NCI-H748 (cell line): ENCODE measurements at regions not wholly inside any gene's neighbourhood (a gene's known extent, or its start where the extent isn't known, plus 50 kb on each side); places are given as distances from the start of the nearest gene placed in this dataset.
"Not testable (repeated sequence)": the region's sequence is repeated elsewhere in the genome, so short reads cannot be mapped to it uniquely, and the experiment has no call there.

Experiments used
- DNase-seq: peaks from one replicate; lab custom pipeline; 2025; ENCODE audit not compliant: unreplicated experiment; lab: John Stamatoyannopoulos, UW

DNA sequence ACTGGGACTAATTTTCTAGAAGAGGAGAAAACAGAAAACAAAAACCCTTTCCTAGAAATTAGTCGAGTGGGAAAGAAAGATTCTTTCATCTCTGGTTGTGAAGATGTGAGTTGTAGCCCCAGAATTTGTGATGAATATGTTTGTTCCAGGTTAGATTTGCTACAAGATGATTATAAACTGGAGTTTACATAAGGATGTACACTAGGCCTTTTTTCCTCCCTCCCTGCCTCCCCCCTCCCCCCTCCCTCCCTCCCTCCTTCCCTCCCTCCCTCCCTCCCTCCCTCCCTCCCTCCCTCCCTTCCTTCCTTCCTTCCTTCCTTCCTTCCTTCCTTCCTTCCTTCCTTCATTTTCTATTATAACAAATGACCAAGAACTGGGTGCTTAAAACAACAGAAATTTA lies 1502.0 kb downstream of the SI start:
- DNase-seq = no peak

DNA sequence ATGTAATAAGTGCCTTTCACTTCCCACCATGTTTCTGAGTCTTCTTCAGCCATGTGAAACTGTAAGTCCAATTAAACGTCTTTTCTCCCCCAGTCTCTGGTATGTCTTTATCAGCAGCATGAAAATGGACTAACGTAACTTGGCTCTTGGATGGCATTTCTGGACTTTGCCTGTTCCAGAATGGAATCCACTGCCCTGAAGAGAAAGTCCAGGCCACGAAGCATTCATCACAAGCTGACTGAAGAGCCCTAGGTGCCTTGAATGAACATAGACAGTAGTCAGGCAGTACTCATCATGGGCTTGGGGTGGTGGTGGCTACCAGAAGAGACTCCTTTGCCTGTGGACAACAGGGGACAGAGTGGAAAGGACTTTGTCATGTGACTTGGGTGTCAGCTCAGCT lies 1505.0 kb downstream of the SI start:
- no peak for DNase-seq

DNA sequence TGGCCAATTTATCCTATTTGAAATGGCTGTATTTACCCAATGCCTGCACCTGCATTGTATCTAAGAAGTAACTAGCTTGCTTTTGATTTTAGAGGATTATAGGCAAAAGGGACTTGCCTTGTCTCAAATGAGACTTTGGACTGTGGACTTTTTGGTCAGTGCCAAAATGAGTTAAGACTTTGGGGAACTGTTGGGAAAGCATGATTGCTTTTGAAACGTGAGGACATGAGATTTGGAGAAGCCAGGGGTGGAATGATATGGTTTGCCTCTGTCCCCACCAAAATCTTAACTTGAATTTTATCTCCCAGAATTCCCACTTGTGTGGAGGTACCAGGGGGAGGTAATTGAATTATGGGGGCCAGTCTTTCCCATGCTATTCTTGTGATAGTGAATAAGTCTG lies 1505.4 kb downstream of the SI start:
- DNase-seq = no peak

DNA sequence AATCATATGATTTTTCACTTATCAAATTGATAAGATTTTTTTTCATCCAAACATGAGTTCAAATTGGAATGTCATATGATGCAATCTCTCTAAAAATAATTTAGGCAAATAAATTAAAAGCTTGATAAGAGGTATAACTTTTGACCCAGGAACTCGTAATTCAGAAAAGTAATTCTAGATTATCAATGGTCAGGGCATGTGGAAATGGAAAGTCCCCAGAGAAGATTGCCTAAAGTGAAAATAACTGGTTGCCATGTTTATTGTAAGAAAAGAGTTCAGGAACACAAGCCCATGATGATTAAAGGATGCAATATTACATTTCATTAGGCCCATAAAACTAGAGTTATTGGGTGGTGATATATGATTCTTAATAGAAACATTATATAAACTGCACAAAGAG lies 1514.8 kb downstream of the SI start:
- DNase-seq = no peak

DNA sequence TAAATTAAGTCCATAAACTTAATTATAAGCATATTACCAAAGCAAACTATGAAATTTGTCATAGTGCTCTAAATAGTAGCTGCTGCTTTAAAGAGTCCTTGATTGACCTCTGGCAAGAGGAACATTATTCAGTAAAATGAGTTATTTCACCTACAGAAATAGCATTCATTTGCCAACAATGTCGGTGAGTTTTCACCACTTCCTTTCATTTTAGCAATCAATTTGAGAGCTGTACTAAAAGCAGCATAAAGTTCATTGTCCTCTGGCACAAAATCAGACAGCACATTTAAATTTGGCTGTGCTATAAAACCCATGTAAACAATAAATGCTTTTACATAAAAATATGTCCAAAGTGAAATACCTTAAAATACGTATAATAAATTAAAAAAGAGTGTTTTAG lies 1515.7 kb downstream of the SI start:
- no peak for DNase-seq

DNA sequence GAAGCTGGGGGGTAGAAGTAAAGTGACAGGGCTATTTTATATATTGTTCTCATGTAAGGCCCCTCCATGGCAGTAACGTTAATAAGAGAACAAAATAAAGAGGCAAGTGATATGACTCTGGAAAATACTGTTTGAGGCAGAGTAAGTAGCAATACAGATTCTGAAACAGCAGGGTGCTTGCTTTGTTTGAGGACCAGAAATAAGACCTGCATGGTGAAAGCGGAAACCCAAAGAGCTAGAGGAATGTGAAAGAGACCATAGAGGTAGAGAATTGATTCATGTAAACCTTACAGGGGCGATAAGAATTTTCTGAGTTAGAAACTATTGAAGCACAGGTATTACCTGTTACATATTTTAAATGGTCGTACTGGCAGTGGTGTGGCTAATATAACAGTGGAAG lies 1517.1 kb downstream of the SI start:
- no peak for DNase-seq

DNA sequence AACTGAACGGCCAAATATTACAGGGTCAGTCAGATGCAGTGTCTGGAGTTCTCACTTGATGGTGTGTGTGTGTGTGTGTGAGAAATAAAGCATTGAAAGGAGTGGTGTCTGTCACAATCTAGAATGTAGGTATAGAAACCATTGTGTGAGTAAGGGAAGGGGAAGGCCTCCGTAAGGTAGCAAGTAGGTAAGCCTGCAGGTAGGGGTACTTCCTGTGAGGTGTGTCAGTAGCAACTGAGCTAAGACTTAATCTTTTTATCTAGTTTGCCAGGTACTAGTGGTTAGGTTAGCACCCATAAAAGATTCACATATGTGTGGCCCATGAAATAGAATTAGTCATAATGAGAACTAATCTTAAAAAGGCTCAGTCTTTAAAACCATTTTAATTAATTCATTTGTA lies 1517.8 kb downstream of the SI start:
- no peak for DNase-seq

DNA sequence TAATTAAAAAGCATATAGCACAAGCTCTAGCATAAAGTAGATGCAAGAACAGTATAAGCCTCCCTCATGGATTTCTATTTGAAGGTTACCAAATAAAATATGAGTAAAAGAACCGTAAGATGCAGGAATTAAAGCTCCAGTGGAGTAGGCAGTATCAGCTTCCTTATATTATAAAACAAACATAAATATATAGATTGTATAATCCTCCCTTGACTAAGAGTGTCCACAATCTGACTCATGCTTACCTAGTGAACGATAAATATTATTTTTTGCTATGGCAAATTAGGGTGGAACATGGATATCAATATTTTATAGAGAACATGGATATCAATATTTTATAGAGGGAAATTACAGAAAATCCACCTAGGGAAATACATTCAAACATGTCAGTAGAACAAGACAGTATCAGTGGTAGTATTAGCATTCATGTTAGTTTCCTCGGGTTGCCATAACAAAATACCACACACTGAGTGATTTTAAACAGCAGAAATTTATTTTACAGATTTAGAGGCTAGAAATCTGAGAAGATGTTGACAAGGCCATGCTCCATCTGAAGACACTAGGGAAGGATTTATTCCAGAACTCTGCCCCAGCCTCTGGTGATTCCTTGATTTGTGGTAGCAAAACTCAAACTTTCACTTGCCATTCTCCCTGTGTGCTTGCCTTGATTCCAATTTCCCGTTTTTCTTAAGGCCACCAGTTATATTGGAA lies 1521.3 kb downstream of the SI start:
- DNase-seq = no peak

DNA sequence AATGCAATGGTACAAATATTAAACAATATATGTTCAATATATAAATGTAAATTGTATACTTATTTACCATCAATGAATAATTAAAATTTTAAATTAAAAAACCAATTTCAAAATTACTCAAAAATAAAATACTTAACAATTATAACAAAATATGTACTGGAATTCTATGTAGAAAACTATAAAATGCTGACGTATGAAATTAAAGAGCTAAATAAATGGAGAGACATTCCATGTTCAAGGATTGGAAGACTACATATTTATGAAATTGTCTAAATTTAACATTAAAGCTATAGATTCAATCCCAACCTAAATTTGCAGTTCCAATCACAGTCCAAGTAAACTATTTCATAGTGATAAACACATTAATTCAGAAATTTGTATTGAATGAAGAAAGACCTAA lies 1522.4 kb downstream of the SI start:
- no peak for DNase-seq

DNA sequence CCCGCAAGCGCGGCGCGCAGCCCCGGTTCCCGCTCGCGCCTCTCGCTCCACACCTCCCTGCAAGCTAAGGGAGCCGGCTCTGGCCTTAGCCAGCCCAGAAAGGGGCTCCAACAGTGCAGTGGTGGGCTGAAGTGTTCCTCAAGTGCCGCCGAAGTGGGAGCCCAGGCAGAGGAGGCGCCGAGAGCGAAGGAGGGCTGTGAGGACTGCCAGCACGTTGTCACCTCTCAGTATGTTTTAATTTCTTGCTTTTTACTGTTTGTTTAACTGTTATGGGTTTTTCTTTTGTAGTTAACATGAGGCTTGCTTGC lies 1525.7 kb downstream of the SI start:
- no peak for DNase-seq

DNA sequence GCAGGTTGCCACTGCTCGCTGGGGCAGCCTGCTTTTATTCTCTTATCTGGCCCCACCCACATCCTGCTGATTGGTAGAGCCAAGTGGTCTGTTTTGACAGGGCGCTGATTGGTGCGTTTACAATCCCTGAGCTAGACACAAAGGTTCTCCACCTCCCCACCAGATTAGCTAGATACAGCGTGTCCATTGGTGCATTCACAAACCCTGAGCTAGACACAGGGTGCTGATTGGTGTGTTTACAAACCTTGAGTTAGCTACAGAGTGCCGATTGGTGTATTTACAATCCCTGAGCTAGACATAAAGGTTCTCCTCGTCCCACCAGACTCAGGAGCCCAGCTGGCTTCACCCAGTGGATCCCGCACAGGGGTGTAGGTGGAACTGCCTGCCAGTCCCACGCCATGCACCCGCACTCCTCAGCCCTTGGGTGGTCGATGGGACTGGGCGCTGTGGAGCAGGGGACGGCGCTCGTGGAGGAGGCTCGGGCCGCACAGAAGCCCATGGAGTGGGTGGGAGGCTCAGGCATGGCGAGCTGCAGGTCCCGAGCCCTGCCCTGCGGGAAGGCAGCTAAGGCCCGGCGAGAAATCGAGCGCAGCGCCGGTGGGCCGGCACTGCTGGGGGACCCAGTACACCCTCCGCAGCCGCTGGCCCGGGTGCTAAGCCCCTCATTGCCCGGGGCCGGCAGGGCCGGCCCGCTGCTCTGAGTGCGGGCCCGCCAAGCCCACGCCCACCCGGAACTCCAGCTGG lies 1526.2 kb downstream of the SI start:
- not testable (repeated sequence) for DNase-seq

DNA sequence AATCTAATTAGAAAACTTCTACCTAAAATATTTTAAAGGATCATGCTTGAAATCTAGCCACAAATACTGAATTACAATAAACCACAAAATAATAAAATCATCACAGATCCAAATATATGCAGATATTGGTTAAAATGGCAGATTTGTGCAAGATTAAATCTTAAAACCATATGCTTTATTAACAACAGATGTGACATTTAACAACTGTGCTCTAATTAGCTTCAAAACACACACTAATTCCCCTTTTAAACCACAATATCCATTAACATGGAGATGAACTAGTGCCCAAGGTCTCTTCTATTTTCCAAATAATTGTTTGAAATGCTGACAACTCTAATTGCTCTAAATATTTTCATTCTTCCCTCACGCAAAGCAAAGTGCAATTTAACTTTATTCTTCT lies 1530.3 kb downstream of the SI start:
- peak; percentile 1 for DNase-seq

DNA sequence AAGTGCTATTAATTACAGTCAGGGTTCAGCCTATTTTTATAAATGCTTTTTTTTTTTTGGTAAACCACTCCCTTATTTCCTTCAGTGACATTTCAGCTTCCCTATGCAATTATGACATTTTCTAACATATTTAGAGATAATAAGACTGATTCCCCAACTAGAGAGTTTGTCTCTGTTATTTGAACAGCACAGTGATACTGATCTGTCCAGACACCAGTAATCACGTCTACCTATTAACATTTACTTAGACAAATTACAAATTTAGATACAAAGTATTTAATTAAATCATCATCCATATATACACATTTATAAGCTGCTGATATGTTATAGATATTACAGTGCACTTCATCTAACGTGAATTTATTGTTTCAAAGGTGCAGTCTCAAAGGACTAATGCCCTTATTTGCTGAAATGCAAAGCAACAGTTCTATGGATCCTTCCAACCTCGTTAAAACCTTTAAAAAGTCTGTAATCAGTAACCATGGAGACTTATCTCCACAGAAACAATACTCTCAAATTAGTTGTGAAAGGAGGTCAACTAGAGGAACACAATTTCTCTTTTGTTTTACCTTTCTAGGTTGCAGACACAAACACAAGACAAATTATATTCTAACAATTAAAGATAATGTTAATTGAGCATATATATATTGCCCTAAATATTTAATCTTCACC lies 1531.1 kb downstream of the SI start:
- DNase-seq = no peak

DNA sequence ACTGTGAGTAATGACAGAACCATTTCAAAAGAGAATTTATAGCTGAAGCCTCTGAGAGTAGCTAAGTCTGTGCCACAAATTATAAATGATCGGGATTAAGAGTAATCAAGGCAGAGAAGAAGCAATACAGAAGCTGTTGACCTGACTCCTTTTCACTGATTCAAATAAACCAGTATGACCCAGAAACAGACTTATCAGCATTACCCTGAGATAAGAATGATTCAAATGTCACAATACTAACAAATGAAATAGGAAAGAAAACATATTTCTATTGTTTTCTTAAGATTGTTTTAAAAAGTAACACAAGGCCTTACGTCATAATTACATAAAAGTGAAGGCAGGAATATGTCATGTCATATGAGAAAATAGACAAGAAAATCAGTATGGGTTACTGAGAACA lies 1534.6 kb downstream of the SI start:
- no peak for DNase-seq

DNA sequence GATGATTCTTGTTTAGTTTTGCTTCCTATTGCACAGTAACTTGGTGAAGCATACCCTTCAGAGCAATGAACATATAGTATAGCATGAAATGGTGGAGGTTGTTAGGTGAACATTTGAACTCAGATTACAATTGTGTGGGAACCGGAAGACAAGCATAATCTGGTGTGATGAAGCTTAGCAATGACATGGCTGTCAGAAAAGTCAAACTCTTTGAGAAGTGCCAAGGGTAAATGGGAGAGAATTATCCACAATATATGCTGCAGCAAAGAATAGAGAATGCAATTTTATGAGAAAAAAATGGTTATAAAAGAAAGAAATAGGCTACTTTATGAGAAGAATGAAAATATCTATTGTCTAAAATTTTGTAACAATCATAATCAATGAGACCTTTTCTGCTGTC lies 1536.7 kb downstream of the SI start:
- no peak for DNase-seq

DNA sequence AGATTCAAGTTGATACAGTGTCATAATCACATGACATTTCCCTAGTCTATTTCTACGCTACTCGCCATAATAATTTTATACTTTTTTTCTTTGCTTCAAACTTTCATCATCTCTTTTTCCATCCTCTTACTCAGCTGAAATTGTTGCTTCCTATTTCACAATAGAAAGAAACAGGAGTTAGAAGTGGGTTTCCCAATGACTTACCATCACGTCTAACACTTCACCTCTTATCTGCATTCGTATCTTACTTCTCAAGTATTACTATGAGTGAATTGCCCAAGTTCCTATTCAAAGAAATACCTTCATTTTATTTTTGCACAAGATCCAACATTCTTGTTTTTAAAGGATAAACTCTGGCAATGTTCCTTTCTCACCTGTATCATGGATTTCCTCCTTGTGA lies 1539.9 kb downstream of the SI start:
- DNase-seq = no peak

DNA sequence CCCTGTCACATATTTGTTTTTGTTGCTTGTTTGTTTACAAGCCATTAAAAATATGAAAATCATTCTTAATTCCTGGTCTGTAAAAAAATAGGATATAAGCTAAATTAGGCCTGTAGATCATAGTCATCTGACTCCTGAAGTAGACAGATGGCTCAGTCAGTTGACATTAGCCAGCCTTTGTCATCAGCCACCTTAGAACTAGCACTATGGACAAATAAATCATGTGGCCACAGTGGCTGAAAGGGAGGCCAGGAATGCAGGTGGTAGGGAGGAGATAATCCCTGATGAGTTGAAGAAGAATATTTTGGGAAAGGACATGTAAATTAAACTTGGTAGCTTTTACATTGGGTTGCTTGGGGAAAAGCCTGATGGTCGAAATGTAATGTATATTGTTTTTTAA lies 1544.9 kb downstream of the SI start:
- no peak for DNase-seq

DNA sequence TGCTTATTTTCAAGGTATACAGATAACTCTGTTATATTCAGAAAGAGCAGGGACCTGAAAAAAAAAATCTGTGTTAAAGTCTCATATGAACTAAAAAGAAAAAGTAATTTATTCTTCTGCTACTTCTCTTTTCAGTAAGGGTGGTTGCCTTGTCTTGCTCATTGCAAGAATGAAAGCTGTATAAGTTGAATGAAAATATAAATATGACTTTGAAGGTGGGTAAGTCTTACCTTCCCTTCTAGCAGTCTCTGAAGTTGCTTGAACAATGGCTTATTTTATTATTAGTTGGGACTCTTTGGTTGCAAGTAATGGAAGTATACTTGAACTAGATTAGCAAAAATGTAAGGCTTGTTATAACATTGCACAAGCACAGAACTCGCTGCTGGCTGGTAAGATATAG lies 1554.9 kb downstream of the SI start:
- DNase-seq = no peak

DNA sequence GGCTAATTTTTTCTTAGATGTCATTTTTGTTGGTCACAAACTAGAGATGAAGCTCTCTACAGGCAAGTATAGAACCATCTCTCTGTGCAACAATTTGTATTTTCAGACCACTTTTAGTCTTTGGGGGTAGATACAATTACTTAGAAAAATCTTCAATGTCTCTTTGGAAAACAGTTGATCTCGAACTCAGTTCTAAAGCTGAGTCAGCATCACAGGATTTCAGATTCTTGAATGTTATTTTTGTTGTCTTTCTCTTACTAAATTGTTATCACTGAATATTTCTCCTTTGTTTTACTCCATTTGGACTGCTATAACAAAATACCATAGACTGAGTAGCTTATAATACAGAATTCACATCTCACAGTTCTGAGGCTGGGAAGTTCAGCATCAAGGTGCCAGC lies 1557.0 kb downstream of the SI start:
- DNase-seq = no peak

DNA sequence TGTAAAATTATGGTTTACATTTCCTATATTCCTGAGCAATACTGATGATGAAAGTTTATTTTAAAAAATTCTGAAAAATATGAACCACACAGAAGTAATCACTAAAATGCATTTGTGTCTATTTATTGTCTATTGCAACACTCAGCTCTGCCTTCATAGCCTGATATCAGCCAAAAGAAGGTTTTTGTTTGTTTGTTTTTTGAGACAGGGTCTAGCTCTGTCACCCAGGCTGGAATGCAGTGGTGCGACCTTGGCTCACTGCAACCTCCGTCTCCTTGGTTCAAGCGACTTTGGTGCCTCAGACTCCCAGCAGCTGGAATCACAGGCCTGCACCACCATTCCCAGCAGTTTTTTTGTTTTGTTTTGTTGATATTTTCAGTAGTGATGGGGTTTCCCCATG lies 1560.2 kb downstream of the SI start:
- no peak for DNase-seq

DNA sequence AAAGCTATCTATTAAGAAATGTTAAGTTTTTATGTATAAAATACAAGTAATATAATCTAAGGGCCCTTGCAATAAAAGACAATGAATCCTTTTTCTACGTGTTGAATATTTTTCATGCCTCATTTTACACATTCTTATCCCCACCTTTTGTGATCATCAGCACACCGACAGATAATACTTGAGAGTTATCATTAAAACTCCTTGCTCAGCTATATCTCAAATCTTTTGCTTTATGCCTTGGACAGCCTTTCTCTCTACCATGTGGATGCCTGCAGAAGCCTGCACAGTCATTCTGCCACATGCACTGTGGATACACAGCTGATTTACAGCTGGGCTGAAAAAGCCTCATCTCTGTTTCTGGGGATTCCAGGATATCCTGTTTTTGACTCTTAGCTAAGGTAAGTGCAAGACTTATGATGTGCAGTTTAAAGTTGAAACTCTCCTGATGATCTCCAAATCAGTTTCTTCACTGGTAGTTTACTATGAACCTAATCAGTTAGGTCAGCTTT lies 1565.1 kb downstream of the SI start:
- no peak for DNase-seq

DNA sequence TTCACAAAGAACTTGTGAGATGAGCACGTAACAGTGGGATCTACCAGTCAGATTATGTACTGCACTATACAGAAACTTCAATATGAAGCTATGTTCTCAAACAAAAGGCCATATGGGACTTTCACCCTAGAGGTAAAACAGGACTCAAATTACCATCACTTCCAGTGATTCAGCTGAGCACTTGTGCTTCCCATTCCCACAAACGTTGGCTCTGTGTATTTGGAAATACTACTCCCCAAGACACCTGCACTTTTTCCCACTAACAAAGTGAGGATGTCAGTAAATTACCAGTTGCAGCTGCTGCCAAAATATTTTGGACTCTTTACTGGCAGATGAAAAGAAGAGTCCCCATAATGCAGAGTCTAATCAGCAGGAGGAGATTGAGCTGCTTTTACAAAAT lies 1570.1 kb downstream of the SI start:
- DNase-seq = peak; percentile 49
